ENCODE measurements at regions not wholly inside any gene's neighbourhood (a gene's known extent, or its start where the extent isn't known, plus 50 kb on each side); places are given as distances from the start of the nearest gene placed in this dataset.
A peak's percentile ranks its signal among the peaks of the same experiment; 100 is the strongest.
"Not testable (repeated sequence)": the region's sequence is repeated elsewhere in the genome, so short reads cannot be mapped to it uniquely, and the experiment has no call there.

DNA sequence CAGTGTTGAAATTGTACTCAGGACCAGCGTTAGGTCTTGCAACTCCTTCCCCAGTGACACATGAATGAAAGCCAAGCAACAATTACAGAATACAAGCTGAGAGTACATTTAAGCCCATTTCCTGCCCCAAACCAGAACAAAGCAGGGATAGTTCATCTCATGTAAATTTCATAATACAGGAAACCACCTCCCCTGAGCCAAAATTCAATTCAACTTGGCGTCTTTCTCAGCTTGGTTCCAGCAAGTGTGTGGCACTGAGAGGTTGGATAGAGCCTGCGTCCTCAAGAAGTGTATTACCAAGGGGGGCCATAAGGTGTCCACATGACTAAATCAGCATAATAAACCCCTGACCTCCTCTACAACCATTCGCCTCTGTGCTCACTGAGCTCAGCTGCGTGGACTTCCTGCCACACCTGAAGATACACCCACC, 278.9 kb upstream of the CRY1 start:
- ATAC-seq (peak; percentile 56), DNase-seq (peak; percentile 34)

- DNase-seq (no peak), ATAC-seq (no peak)
Observed at GRCh38 chr12:107373238-107373809, 280.0 kb upstream of the CRY1 start.

- DNase-seq (no peak), ATAC-seq (no peak)
Observed at GRCh38 chr12:107374161-107374840, 281.0 kb upstream of the CRY1 start.

- no peak for ATAC-seq
- DNase-seq, result no peak
Observed at GRCh38 chr12:107375231-107375630, 281.9 kb upstream of the CRY1 start.

GRCh38 chr12:107377596-107378385, 284.4 kb upstream of the CRY1 start:
- ATAC-seq (no peak), DNase-seq (no peak)

GRCh38 chr12:107378609-107379008, 285.3 kb upstream of the CRY1 start:
- ATAC-seq (no peak), DNase-seq (no peak)

GRCh38 chr12:107379142-107379851, 285.9 kb upstream of the CRY1 start:
- not testable (repeated sequence) for ATAC-seq, DNase-seq

- DNase-seq (no peak), ATAC-seq (no peak)
Observed at GRCh38 chr12:107379852-107380567, 286.7 kb upstream of the CRY1 start.

GRCh38 chr12:107384645-107385044, 291.3 kb upstream of the CRY1 start:
- ATAC-seq (no peak), DNase-seq (no peak)

GRCh38 chr12:107385509-107385908, 292.2 kb upstream of the CRY1 start:
- DNase-seq, result no peak
- no peak for ATAC-seq

- peak; percentile 35 for DNase-seq
- peak; percentile 86 for ATAC-seq
Observed at GRCh38 chr12:107386569-107386968, 293.2 kb upstream of the CRY1 start.

GRCh38 chr12:107388263-107388662, 294.9 kb upstream of the CRY1 start:
- ATAC-seq (no peak), DNase-seq (no peak)

DNA sequence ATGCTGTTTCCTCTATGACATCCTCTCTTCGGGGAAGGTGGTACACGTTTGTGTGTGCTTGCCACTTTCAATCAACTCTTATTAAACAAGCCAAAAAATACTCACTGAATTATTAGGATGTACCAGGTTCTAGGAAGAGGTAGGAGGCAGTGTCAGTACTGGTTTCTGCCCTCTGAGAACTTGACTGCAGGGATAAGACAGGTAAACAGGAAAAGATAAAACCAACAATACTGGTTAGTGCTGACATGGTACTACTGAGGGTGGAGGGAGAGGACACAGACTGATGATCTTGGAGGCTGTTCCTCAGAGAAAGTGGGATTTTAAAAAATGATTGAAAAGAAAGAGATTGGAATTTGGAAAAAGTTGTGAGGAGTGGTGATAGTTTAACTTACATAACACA, 295.2 kb upstream of the PWP1 start:
- DNase-seq (no peak), ATAC-seq (no peak)

- DNase-seq, result no peak
- peak; percentile 50 for ATAC-seq
Observed at GRCh38 chr12:107393043-107393717, 292.4 kb upstream of the PWP1 start.

GRCh38 chr12:107394693-107395092, 290.9 kb upstream of the PWP1 start:
- no peak for DNase-seq
- no peak for ATAC-seq

- DNase-seq (no peak), ATAC-seq (no peak)
Observed at GRCh38 chr12:107395817-107396216, 289.8 kb upstream of the PWP1 start.

GRCh38 chr12:107396991-107397390, 288.6 kb upstream of the PWP1 start:
- no peak for DNase-seq
- ATAC-seq, result no peak

- no peak for ATAC-seq
- DNase-seq, result no peak
Observed at GRCh38 chr12:107397890-107398500, 287.6 kb upstream of the PWP1 start.

GRCh38 chr12:107399046-107399445, 286.6 kb upstream of the PWP1 start:
- no peak for DNase-seq

DNA sequence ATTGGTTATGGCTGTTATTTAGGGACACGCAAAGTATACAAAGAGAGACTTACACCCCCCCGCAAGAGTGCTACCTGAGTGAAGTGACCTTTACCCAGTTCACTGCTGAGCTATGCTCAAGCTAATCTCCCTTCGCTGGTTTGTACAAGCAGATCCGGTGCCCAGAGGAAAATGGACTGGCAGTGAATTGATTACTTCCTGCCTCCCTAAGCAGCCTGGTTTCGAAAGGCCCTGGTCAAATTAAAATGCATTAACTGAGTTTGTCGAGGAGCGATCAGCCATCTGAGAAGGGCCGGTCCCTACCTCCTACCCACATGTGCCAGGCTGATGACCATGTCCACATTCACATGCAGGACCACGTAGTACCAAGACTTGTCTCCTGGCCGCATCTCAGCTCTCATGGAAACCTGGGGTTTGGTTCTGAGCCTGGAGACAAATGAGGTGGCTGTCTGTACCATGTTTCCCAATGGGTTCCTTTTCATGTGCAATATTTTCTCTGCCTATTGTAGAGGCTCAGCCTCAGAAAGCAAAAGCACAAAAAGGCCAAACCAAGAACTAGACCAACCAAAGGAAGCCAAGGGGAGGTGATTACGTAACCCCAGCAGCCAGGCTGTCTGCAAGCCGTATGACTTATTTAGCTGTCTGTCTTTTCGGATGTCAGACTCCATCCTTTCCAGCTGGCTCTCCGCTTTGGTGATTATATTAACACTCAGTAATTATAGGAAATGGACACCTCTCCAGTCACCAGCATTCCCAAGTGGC, 284.7 kb upstream of the PWP1 start:
- ATAC-seq (no peak), DNase-seq (no peak)

More at GRCh38 chr12:107399046-107399445, 286.6 kb upstream of the PWP1 start:
- no peak for ATAC-seq

Data from stimulated activated naive CD8-positive, alpha-beta T cell treated with anti-CD3 and anti-CD28 coated beads, Interleukin-15, Interleukin-2, amounts not matched to agents 100 U/mL and 50 U/mL, for 24 hours (primary cell).